Heart right ventricle (tissue), 16 donors: ENCODE measurements at regions not wholly inside any gene's neighbourhood (a gene's known extent, or its start where the extent isn't known, plus 50 kb on each side); places are given as distances from the start of the nearest gene placed in this dataset.

Experiments used
- ATAC-seq, 8 donors: fragments of 200-7000 bp; cut with Tn5 transposase; one replicate each; pipeline ENCODE4 v1.9.1; 2020; ENCODE audit warnings: mild to moderate bottlenecking in 8 of 8, moderate library complexity in 8 of 8, moderate number of reproducible peaks in 1 of 8
- DNase-seq, 2 donors: peaks; one replicate each; pipeline ENCODE4 v3.0.0-alpha.2; 2020
- H3K27ac ChIP-seq, 10 donors: fragments of 200-600 bp; sonication (generic) in 2 of 10; one replicate each; pipeline versions ENCODE4 v1.5.0 to v1.8.0; 2020 to 2022; ENCODE audit warnings: mild to moderate bottlenecking in 3 of 10
- H3K27me3 ChIP-seq, 7 donors: fragments of 200-600 bp; one replicate each; pipeline ENCODE4 v1.8.0; 2021 to 2022; ENCODE audit warnings: mild to moderate bottlenecking in 2 of 7
- H3K36me3 ChIP-seq, 9 donors: fragments of 200-600 bp; sonication (generic) in 1 of 9; one replicate each; pipeline versions ENCODE4 v1.5.0 to v1.8.0; 2020 to 2022; ENCODE audit warnings: mild to moderate bottlenecking in 2 of 9
- H3K4me1 ChIP-seq, 9 donors: fragments of 200-600 bp; sonication (generic) in 1 of 9; one replicate each; pipeline versions ENCODE4 v1.5.0 to v1.8.0; 2020 to 2022; ENCODE audit warnings: mild to moderate bottlenecking in 4 of 9
- H3K4me3 ChIP-seq, 10 donors: fragments of 200-600 bp; sonication (generic) in 2 of 10; one replicate each; pipeline versions ENCODE4 v1.5.0 to v1.8.0; 2020 to 2022; ENCODE audit warnings: mild to moderate bottlenecking in 7 of 10, moderate library complexity in 2 of 10
- H3K9me3 ChIP-seq, 11 donors: fragments of 200-600 bp in 10 of 11; sonication (generic) in 2 of 11; one replicate each; pipeline versions ENCODE4 v1.5.0 to v1.8.0; 2013 to 2022; ENCODE audit warnings: mild to moderate bottlenecking in 2 of 11, control low read depth in 1 of 11, moderate library complexity in 1 of 11
- WGBS, 2 donors: extraction: QIAGEN DNeasy Blood & Tissue Kit; methylation state at CpG; one replicate each; pipeline ENCODE4 v1.1.7; 2013; ENCODE audit warnings: inconsistent platforms in 1 of 2; 5-methylcytosine and 5-hydroxymethylcytosine counted together
- intact Hi-C, 10 donors: fragments of 100-400 bp; cut with DNase I; formaldehyde crosslinking; loops; one replicate each; pipeline versions ENCODE4 v1.11.1 to v1.14.2; 2022
- TF ChIP-seq, protein P1 (sequence below), 9 donors: fragments of 200-600 bp; sonication (generic) in 2 of 9; IDR thresholded peaks; one replicate each; pipeline versions ENCODE4 v1.5.0 to v1.8.0; 2021 to 2022; ENCODE audit warnings: antibody characterized with exemption in 9 of 9, mild to moderate bottlenecking in 5 of 9, moderate library complexity in 1 of 9
- donor health status: Arrhythmogenic right ventricular cardiomyopathy.
- donor health status: ischemic (EF 13 %, LVEDD 7.1; RV severe dilation, severe dysfunction).
- donor health status: healthy with polysubstance abuse.
- donor health status: DM: no; HTN: yes; CAD: no.
- donor health status: DM: no; HTN: no; CAD: no.
- donor health status: ischemic (EF 25% LVEDD 6.9; RV normal size, moderate dysfunction).
- donor health status: ischemic (EF 25% LVEDD 5.7; RV mildly dilated, moderate dysfunction).
- donor health status: healthy.
- donor health status: DM: yes; HTN: yes; CAD: no.
- donor health status: Ischemic cardiomyopathy.
- donor health status: ischemic (EF 35%, LVEDD 5.7; RV mildly dilated, moderate dysfunction).
- donor health status: nonischemic (EF 11% LVEDD 7.7; RV severe dilation, severe dysfunction).
- donor health status: DM: yes; HTN: yes; CAD: no.
- donor health status: PGD.
- donor health status: ischemic (EF 29% LVEDD 5.4; RV normal size, mild dysfunction).
- donor health status: nonischemic (EF 23%, LVEDD 6.1; RV moderate dilation, normal function).

GRCh38 chrY:8202837-8203236 lies 1134.4 kb upstream of the TSPY4 start:
- Histone ChIP-seq H3K27me3 (no peaks in the 10 kb centered on the region), H3K27ac (no peak overlapping the region), H3K9me3 (peaks cover 0 to 6% (median 0%) of the 10 kb centered on the region in 11 donors), H3K4me1 (no peaks in the 10 kb centered on the region), H3K4me3 (no peak overlapping the region), H3K36me3 (no peaks in the 10 kb centered on the region)
- WGBS, 2 donors, result 24 to 26% methylated on average over 3 of the region's 3 CpGs
- TF ChIP-seq, protein P1, sequence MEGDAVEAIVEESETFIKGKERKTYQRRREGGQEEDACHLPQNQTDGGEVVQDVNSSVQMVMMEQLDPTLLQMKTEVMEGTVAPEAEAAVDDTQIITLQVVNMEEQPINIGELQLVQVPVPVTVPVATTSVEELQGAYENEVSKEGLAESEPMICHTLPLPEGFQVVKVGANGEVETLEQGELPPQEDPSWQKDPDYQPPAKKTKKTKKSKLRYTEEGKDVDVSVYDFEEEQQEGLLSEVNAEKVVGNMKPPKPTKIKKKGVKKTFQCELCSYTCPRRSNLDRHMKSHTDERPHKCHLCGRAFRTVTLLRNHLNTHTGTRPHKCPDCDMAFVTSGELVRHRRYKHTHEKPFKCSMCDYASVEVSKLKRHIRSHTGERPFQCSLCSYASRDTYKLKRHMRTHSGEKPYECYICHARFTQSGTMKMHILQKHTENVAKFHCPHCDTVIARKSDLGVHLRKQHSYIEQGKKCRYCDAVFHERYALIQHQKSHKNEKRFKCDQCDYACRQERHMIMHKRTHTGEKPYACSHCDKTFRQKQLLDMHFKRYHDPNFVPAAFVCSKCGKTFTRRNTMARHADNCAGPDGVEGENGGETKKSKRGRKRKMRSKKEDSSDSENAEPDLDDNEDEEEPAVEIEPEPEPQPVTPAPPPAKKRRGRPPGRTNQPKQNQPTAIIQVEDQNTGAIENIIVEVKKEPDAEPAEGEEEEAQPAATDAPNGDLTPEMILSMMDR (IDR thresholded peaks at IDR 0.05), result no peak
- DNase-seq, result no peak
- no peak for ATAC-seq
- intact Hi-C loops, result no loop called here

DNA sequence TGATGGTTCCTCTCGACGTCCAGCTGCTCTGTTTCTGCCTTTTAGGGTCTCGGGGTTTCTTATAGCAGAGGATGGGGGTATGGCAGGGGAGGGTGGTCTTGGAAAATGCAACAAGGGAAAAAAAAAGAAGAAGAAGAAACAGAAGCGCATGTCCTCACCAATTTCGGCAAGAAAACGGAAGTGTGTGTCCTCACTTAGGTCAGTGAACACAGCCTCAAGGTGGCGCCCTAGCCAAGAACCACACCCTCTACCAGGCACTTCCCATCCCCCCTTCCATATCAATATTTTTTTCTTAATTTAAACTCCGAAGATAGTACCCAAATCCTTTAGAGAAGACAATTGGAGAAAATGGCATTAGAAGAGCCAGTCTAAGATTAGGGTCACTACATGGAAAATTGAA lies 1096.1 kb upstream of the TSPY4 start:
- ATAC-seq (no peak), DNase-seq (no peak)
- intact Hi-C loops, result no loop called here
- H3K4me3 ChIP-seq, result no peak overlapping the region
- H3K27me3 ChIP-seq, result no peaks in the 10 kb centered on the region
- no peak overlapping the region for H3K27ac ChIP-seq
- 71 to 72% methylated on average over 8 of the region's 8 CpGs for WGBS, 2 donors
- no peaks in the 10 kb centered on the region for H3K36me3 ChIP-seq
- no peaks in the 10 kb centered on the region for H3K9me3 ChIP-seq
- TF ChIP-seq, protein P1 (IDR thresholded peaks at IDR 0.05), result no peak
- H3K4me1 ChIP-seq, result no peaks in the 10 kb centered on the region

DNA sequence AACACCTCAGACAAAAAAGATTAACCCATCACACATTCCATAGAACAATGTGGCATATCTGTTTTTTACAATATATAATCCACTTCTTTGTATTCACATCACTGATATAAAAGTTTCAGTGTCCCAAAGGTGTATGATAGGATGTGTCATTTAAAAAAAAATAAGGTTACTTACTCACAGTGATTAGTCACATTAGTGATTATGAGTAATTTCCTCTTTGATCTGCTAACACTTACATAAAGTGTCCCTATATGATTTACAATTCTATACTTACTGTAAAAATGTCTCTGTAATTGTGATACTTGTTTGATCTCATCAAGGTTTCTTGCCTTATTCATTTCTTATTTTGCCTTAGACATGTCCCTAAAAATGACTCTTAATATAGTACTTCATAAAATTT lies 1063.5 kb upstream of the TSPY4 start:
- Histone ChIP-seq H3K36me3 (no peaks in the 10 kb centered on the region), H3K9me3 (no peaks in the 10 kb centered on the region), H3K4me3 (no peak overlapping the region), H3K4me1 (no peaks in the 10 kb centered on the region), H3K27me3 (no peaks in the 10 kb centered on the region), H3K27ac (no peak overlapping the region)
- intact Hi-C loops, result no loop called here
- no peak for DNase-seq
- ATAC-seq, result no peak
- TF ChIP-seq, protein P1 (IDR thresholded peaks at IDR 0.05), result no peak

GRCh38 chrY:8305021-8305420 lies 1032.2 kb upstream of the TSPY4 start:
- H3K9me3 ChIP-seq, result peaks cover 0 to 3% (median 0%) of the 10 kb centered on the region in 11 donors
- no peaks in the 10 kb centered on the region for H3K4me1 ChIP-seq
- no peaks in the 10 kb centered on the region for H3K27me3 ChIP-seq
- H3K36me3 ChIP-seq, result no peaks in the 10 kb centered on the region
- ATAC-seq (no peak), DNase-seq (no peak)
- no peak overlapping the region for H3K27ac ChIP-seq
- TF ChIP-seq, protein P1 (IDR thresholded peaks at IDR 0.05), result no peak
- intact Hi-C loops, result no loop called here
- no peak overlapping the region for H3K4me3 ChIP-seq
- WGBS, 2 donors, result 82 to 83% methylated on average over 1 of the region's 1 CpG

GRCh38 chrY:8324113-8324512 lies 1013.2 kb upstream of the TSPY4 start:
- no peaks in the 10 kb centered on the region for H3K9me3 ChIP-seq
- no peaks in the 10 kb centered on the region for H3K27me3 ChIP-seq
- intact Hi-C loops, result no loop called here
- DNase-seq (no peak), ATAC-seq (no peak)
- no peak overlapping the region for H3K27ac ChIP-seq
- TF ChIP-seq, protein P1 (IDR thresholded peaks at IDR 0.05), result no peak
- no peak overlapping the region for H3K4me3 ChIP-seq
- no peaks in the 10 kb centered on the region for H3K36me3 ChIP-seq
- H3K4me1 ChIP-seq, result no peaks in the 10 kb centered on the region
